Upper lobe of right lung (tissue), 1 donor: ENCODE measurements at regions not wholly inside any gene's neighbourhood (a gene's known extent, or its start where the extent isn't known, plus 50 kb on each side); places are given as distances from the start of the nearest gene placed in this dataset.
A peak's percentile ranks its signal among the peaks of the same experiment; 100 is the strongest.

Experiments used
- ATAC-seq: fragments of 200-7000 bp; cut with Tn5 transposase; one replicate; pipeline ENCODE4 v1.9.1; 2020; ENCODE audit warnings: mild to moderate bottlenecking, moderate library complexity
- DNase-seq: peaks from one replicate; pipeline ENCODE4 v3.0.0-alpha.2; 2020
- H3K27ac ChIP-seq: fragments of 200-600 bp; one replicate; pipeline ENCODE4 v1.8.0; 2022
- H3K27me3 ChIP-seq: fragments of 200-600 bp; one replicate; pipeline ENCODE4 v1.8.0; 2022; ENCODE audit warnings: mild to moderate bottlenecking
- H3K36me3 ChIP-seq: fragments of 200-600 bp; one replicate; pipeline ENCODE4 v1.8.0; 2022
- H3K4me1 ChIP-seq: fragments of 200-600 bp; one replicate; pipeline ENCODE4 v1.8.0; 2022
- H3K4me3 ChIP-seq: fragments of 200-600 bp; one replicate; pipeline ENCODE4 v1.8.0; 2022; ENCODE audit warnings: mild to moderate bottlenecking
- H3K9me3 ChIP-seq: fragments of 200-600 bp; one replicate; pipeline ENCODE4 v1.8.0; 2022
- CTCF ChIP-seq: fragments of 200-600 bp; IDR thresholded peaks from one replicate; pipeline ENCODE4 v1.8.0; 2022; ENCODE audit warnings: antibody characterized with exemption
- intact Hi-C: fragments of 100-400 bp; cut with DNase I; formaldehyde crosslinking; loops from one replicate; pipeline ENCODE4 v1.11.0; 2022
- donor health status: DM: no; HTN: yes; CAD: no; lungs with severe emphysema.

GRCh38 chr6:4466261-4466660 lies 309.9 kb upstream of the CDYL start:
- peak; percentile 89 for ATAC-seq
- TF ChIP-seq CTCF = no peak
- H3K4me1 ChIP-seq = peaks cover 5% of the 10 kb centered on the region
- intact Hi-C loops = no loop called here
- no peak overlapping the region for H3K27ac ChIP-seq
- H3K9me3 ChIP-seq = no peaks in the 10 kb centered on the region
- no peaks in the 10 kb centered on the region for H3K27me3 ChIP-seq
- no peaks in the 10 kb centered on the region for H3K36me3 ChIP-seq
- H3K4me3 ChIP-seq = no peak overlapping the region
- DNase-seq = no peak

DNA sequence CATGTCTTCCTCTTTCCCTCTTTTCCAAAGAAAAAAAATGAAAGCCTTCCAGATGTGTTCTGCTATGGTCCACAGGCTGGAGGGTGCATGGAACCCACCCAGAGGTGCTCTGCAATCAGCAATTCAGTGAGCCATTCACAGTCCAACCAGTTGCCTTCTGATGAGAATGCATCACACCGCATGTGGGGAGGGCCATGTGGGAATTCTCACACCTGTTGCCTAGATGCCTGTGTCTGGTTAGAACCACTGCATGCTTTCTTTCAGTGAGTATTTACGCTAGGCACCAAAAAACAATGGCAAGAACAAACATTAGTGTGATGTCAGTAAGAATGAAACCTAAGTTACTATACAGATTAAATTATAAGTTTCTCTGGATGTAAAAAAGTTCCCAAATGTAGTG lies 311.6 kb upstream of the CDYL start:
- intact Hi-C loops = no loop called here
- H3K4me1 ChIP-seq = peaks cover 5% of the 10 kb centered on the region
- H3K36me3 ChIP-seq = no peaks in the 10 kb centered on the region
- H3K27me3 ChIP-seq = no peaks in the 10 kb centered on the region
- DNase-seq (no peak), ATAC-seq (no peak)
- TF ChIP-seq CTCF = no peak
- no peak overlapping the region for H3K27ac ChIP-seq
- no peak overlapping the region for H3K4me3 ChIP-seq
- no peaks in the 10 kb centered on the region for H3K9me3 ChIP-seq

DNA sequence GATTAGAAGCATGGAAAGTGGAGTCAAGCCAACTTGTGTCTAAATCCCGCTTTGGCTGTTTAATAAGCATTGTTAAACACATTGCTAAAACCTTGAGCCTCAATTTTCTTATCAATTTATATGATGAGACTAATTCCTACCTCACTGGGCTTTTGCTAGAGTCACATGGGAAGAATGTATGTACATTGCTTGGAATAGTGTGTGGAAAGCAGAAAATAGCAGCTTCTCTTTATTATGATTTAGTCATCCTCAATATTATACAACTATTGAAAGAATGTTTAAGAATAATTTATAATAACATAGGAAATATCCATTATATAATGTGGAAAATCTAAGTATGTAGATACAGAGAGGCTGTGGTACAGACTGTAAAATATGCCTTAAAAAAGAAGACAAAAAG lies 313.0 kb upstream of the CDYL start:
- DNase-seq (no peak), ATAC-seq (no peak)
- Histone ChIP-seq H3K36me3 (no peaks in the 10 kb centered on the region), H3K27me3 (no peaks in the 10 kb centered on the region), H3K4me3 (no peak overlapping the region), H3K4me1 (peaks cover 5% of the 10 kb centered on the region), H3K27ac (no peak overlapping the region), H3K9me3 (no peaks in the 10 kb centered on the region)
- intact Hi-C loops = no loop called here
- TF ChIP-seq CTCF = no peak

DNA sequence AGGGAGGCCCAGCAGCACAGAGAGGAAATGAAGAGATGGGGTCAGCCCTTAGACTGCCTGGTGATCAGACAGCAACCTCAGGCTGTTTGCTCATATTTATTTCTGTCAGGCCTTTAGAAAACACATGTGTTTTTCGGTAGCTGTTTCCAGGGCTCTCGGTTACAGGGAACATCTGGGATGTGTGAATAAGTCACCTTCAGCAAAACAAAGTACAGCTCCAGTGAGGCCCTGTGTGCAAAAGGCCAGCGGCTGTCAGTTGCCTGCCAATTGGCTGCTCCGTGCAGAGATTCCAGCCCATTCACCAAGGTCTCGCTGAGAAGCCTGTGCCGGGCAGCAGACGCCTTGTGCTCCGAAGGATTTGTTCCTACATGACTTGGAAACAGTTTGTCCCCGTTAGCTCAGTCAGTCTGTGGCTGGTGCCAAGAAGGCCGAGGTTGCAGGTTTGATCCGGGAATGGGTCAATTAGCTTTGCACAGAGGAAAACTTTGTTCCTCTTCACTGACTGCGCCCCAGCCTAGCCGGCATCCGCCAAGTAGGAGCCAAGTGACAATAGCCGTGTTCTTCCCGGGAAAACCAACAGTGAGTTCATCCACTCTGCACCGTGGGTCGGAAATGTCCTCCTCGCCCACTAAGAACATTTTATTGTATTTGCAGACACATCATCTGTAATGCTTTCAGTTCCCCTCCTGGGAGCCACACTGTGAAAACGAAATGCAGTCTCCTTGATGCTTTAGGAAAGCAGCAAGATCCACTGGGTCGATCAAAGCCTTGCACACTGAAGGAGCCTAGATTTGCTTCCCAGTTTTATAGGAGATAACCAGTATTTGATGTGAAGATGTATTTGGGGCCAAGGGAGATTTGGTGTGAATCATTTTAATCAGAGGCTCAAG lies 315.4 kb upstream of the CDYL start:
- Histone ChIP-seq H3K36me3 (no peaks in the 10 kb centered on the region), H3K4me3 (no peak overlapping the region), H3K27ac (no peak overlapping the region), H3K4me1 (peaks cover under 1% of the 10 kb centered on the region), H3K9me3 (no peaks in the 10 kb centered on the region), H3K27me3 (no peaks in the 10 kb centered on the region)
- DNase-seq (no peak), ATAC-seq (peak; percentile 35)
- TF ChIP-seq CTCF = no peak
- intact Hi-C loops = no loop called here

DNA sequence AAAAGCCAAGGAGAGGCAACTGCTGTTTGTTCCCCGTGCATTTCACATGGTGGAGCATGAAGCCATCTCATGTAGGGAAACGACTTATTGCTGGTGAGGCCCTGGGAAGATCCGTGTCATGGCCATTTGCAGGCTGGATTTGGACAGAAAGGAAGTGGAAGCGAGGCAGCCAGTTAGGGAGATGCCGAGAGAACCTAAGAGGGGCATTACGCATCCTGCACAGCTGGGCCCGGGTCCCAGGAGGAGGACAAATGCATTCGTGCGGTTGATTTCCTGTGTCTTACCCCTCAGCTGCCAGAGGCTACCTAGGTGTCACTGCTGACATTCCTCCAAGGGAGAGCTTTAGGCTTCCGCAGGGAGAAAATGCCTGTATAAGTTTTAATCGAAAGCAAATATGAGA lies 316.2 kb upstream of the CDYL start:
- H3K4me3 ChIP-seq = no peak overlapping the region
- ATAC-seq (no peak), DNase-seq (no peak)
- H3K9me3 ChIP-seq = no peaks in the 10 kb centered on the region
- no peaks in the 10 kb centered on the region for H3K27me3 ChIP-seq
- H3K4me1 ChIP-seq = no peaks in the 10 kb centered on the region
- no peaks in the 10 kb centered on the region for H3K36me3 ChIP-seq
- H3K27ac ChIP-seq = no peak overlapping the region
- intact Hi-C loops = no loop called here
- TF ChIP-seq CTCF = no peak

GRCh38 chr6:4459032-4459431 lies 317.2 kb upstream of the CDYL start:
- DNase-seq = no peak
- no peak for TF ChIP-seq CTCF
- Histone ChIP-seq H3K36me3 (no peaks in the 10 kb centered on the region), H3K27me3 (no peaks in the 10 kb centered on the region), H3K27ac (no peak overlapping the region), H3K4me3 (no peak overlapping the region), H3K4me1 (no peaks in the 10 kb centered on the region), H3K9me3 (no peaks in the 10 kb centered on the region)
- intact Hi-C loops = no loop called here
- ATAC-seq = no peak
